ENCODE measurements at regions not wholly inside any gene's neighbourhood (a gene's known extent, or its start where the extent isn't known, plus 50 kb on each side); places are given as distances from the start of the nearest gene placed in this dataset.

DNA sequence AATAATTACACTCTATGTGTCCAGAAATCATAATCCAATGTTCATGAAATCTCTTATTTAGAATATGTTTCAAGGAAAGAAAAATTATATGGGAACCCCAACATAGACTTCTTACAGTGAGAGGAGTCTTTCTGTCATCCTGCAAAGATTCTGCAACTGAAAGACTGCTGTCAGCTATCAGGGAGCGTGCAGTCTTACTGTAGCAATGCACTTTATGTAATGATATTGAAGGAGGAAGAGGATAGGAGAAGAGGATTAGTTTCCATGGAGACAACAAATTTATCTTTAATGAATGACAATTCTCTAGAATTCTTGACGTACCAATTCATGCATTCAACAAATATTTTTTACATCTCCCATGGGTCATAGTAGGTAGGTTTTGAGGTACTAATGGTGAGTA, 61.3 kb upstream of the MYT1L start:
- Histone ChIP-seq H3K27me3 (ENCODE audit: insufficient read depth, low read length) (no peaks in the 10 kb centered on the region), H3K36me3 (ENCODE audit: insufficient read depth, low read length) (no peaks in the 10 kb centered on the region)

DNA sequence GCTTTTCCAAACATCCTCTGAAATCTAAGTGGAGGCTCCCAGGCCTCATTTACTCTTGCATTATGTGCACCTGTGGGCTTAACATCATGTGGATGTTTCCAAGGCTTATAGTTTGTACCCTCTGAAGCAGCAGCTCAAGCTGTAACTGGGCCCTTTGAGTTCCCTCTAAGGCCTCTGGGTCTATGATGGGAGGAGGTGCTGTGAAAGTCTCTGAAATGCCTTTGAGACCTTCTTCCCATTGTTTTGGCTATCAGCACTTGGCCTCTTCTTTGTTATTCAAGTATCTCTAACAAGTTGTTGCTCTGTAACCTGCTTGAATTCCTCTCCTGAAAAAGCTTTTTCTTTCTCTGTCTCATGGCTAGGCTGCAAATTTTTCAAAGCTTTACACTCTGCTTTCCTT, 58.1 kb upstream of the MYT1L start:
- H3K36me3 ChIP-seq (ENCODE audit: insufficient read depth, low read length), result no peaks in the 10 kb centered on the region
- H3K4me1 ChIP-seq (ENCODE audit: insufficient read depth, low read length), result no peaks in the 10 kb centered on the region
- no peaks in the 10 kb centered on the region for H3K79me2 ChIP-seq (ENCODE audit: insufficient read depth, low read length)
- TF ChIP-seq, protein P1, sequence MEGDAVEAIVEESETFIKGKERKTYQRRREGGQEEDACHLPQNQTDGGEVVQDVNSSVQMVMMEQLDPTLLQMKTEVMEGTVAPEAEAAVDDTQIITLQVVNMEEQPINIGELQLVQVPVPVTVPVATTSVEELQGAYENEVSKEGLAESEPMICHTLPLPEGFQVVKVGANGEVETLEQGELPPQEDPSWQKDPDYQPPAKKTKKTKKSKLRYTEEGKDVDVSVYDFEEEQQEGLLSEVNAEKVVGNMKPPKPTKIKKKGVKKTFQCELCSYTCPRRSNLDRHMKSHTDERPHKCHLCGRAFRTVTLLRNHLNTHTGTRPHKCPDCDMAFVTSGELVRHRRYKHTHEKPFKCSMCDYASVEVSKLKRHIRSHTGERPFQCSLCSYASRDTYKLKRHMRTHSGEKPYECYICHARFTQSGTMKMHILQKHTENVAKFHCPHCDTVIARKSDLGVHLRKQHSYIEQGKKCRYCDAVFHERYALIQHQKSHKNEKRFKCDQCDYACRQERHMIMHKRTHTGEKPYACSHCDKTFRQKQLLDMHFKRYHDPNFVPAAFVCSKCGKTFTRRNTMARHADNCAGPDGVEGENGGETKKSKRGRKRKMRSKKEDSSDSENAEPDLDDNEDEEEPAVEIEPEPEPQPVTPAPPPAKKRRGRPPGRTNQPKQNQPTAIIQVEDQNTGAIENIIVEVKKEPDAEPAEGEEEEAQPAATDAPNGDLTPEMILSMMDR (IDR thresholded peaks at IDR 0.05; ENCODE audit: extremely low read depth, low read depth, low read length), result no peak
- H3K27ac ChIP-seq (ENCODE audit: low read depth, low read length), result no peak overlapping the region
- H2AFZ ChIP-seq (ENCODE audit: low read length), result no peak overlapping the region
- no peak overlapping the region for H3K4me2 ChIP-seq (ENCODE audit: insufficient read depth, low read length)
- H3K4me3 ChIP-seq (ENCODE audit: insufficient read depth, low read length), result no peak overlapping the region
- no peak for DNase-seq (ENCODE audit: insufficient read length, low spot score, missing footprints)
- H3K27me3 ChIP-seq (ENCODE audit: insufficient read depth, low read length), result no peaks in the 10 kb centered on the region
- no peaks in the 10 kb centered on the region for H4K20me1 ChIP-seq (ENCODE audit: insufficient read depth, low read length)
- no peaks in the 10 kb centered on the region for H3K9me3 ChIP-seq (ENCODE audit: low read depth, low read length)

More for the DNA sequence above, 61.3 kb upstream of the MYT1L start:
- H3K4me2 ChIP-seq (ENCODE audit: insufficient read depth, low read length), result no peak overlapping the region
- TF ChIP-seq, protein P1 (IDR thresholded peaks at IDR 0.05; ENCODE audit: extremely low read depth, low read depth, low read length), result no peak
- no peaks in the 10 kb centered on the region for H4K20me1 ChIP-seq (ENCODE audit: insufficient read depth, low read length)
- DNase-seq (ENCODE audit: insufficient read length, low spot score, missing footprints), result no peak
- no peaks in the 10 kb centered on the region for H3K9me3 ChIP-seq (ENCODE audit: low read depth, low read length)
- H3K27ac ChIP-seq (ENCODE audit: low read depth, low read length), result no peak overlapping the region
- no peaks in the 10 kb centered on the region for H3K79me2 ChIP-seq (ENCODE audit: insufficient read depth, low read length)
- H3K4me3 ChIP-seq (ENCODE audit: insufficient read depth, low read length), result no peak overlapping the region
- H3K4me1 ChIP-seq (ENCODE audit: insufficient read depth, low read length), result no peaks in the 10 kb centered on the region
- H2AFZ ChIP-seq (ENCODE audit: low read length), result no peak overlapping the region

All from osteoblast (primary cell).